ENCODE measurements at regions not wholly inside any gene's neighbourhood (a gene's known extent, or its start where the extent isn't known, plus 50 kb on each side); places are given as distances from the start of the nearest gene placed in this dataset.

DNA sequence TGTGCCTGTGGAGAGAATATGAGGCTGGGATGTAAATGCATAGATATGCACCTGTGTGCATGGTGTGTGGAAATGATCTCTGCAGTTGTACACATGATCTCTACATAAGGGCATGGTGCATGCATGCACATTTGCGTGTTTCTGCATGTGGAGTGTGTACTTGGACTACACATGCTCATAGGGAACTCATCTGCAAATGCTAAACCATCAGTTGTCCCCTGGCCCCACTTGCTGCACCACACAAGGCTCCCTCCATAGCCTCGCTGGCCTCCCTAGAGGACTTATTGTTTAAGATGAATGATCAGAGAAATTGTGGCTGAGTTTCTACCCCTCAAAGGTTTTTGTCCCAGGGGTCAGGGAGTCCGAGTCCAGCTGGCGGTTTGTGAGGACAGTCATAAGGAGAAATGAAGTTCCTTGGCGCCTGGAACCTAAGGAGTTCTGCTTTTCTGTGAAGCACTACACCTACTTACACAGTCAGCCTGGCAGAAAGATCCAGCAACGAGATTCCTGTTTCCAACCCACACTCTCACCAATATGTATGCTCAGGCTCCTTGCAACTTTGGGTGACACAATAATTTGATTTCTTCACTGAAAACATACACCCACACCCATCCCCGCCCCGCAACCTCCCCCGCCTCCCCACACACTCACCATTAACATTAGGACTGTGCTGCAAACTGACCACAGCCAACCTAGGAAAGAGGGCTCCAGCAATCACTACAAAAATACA lies 79.9 kb upstream of the CPEB4 start:
- no peak for DNase-seq

DNA sequence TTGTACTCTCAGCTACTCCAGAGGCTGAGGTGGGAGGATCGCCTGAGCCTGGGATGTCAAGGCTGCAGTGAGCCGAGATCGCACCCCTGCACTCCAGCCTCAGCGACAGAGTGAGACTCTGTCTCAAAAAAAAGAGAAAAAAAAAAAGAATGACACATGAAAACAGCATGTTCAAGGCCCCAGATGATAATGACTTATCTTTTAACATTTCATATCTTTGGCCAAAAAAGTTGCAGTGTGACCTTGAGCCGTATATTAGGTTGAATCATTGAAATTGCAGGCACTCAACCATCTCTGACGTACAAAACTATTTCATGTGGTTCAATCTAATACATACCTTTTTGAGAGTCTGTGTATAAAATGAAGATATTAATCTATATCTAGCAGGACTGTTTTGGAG lies 79.1 kb upstream of the CPEB4 start:
- DNase-seq: no peak

DNA sequence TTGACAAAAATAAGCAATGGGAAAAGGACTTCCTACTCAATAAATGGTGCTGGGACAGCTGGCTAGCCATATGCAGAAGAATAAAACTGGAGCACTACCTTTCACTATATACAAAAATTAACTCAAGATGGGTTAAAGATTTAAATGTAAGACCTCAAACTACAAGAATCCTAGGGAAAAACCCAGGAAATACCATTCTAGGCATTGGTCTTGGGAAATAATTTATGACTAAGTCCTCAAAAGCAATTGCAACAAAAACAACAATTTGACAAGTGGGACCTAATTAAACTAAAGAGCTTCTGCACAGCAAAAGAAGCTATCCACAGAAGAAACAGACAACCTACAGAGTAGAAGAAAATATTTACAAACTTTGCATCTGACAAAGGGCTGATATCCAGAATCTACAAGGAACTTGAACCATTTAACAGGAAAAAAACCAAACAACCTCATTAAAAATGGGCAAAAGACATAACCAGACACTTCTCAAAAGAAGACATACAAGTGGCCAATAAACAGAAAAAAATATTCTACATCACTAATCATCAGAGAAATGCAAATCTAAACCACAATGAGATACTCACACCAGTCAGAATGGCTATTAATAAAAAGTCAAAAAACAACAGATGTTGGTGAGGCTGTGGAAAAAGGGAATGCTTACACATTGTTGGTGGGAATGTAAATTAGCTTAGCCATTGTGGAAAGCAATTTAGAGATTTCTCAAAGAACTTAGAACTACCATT lies 75.2 kb upstream of the CPEB4 start:
- no peak for DNase-seq

DNA sequence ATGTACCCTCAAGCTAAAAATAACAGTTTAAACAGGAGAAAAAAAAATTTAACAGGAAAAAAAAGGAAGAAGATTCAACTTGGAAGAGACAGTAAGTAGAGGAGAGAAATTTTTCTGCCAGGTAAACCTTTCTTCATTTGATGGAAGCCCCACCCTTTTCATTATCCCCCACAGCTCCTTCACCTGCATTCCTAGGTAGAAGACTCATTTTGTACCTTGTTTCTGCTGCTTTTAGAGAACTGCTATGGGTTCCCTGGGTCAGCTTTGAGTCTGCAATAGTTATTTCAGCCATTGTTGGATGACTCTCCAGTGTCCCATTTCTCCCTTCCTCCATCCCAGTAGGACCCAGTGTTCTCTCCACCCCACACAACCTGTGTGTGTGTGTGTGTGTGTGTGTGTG lies 74.1 kb upstream of the CPEB4 start:
- no peak for DNase-seq

DNA sequence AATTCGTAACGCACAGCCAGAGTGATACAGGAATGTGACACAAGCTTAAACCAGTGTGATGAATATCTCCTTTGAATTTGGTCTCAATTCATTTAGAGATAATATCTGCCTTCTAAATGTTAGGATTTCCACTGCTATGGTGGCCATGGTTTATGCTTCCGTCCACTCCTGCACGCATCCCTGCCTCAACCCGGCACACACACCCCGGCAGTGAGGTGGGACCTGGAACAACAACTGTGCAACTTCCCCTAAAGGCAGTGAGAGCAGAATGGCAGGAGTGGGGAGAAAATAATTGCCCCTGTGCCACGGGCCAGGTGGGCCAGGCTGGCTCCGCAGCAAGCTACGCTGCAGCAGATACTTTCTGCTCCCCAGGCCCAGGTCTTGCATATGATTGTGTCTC lies 72.6 kb upstream of the CPEB4 start:
- no peak for DNase-seq

DNA sequence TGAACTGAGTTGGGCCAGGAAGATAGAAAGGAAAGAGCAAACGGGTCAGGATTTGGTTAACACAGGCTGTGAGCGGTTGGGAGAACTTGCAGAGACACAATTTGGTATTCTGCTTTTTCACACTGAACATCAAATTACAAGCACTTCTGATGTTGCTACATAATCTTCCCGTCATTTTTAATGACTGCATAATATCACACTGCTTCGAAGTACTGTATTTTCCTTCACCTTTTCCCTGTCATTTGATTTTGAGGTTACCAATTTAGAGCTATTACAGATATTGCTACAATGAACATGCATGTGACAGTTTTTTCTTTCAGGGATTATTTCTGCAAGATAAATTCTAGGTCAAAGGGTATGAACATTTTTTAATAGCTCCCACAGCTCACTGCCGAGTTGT lies 71.4 kb upstream of the CPEB4 start:
- DNase-seq: no peak

DNA sequence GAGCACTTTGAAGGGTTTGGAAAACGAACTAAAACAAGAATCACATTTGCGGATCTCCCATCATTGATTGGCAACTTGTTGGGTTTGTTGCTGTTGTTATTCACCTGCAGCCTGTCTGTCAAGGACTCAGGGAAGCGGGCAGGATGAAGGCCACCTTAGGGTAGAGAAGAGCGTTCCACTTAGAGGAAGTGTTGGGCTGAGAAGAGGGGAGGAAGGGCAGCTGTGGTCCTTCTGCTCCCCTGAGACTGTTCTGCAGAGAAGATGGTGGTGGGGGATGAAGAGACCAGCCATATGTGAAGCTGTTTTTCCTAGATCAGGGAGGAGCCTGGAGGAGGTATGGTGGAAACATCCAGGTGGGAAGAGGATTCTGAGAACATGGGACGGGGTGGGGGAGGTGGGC lies 70.6 kb upstream of the CPEB4 start:
- no peak for DNase-seq

DNA sequence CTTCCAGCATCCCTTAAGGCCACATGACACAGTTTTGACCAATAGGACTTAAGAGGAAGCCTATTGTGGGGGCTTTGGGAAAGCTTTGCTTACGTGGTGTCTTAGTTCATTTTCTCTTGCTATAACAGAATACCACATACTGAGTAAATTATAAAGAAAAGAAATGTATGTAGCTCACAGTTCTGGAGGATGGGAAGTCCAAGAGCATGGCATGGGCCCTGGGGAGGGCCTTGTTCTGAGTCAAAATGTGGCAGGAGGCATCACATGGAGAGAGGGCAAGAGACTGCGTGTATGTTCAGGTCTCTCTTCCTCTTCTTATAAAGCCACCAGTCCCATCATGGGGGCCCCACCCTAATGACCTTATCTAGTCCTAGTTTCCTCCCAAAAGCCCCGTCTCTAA lies 68.6 kb upstream of the CPEB4 start:
- DNase-seq: no peak

DNA sequence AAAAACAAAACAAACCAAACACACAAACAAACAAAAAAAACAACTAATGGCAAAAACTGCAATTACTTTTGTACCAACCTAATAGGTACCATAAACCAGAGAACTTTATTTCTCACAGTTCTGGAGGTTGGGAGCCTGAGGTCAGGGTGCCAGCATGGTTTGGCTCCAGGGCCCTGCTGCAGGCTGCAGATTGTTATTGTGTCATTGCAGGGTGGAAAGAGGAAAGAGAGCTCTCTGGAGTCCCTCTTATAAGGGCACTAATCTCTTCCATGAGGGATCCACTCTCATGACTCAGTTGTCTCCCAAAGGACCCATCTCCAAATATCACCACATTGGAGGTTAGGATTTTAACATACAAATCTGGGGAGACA lies 64.9 kb upstream of the CPEB4 start:
- no peak for DNase-seq

DNA sequence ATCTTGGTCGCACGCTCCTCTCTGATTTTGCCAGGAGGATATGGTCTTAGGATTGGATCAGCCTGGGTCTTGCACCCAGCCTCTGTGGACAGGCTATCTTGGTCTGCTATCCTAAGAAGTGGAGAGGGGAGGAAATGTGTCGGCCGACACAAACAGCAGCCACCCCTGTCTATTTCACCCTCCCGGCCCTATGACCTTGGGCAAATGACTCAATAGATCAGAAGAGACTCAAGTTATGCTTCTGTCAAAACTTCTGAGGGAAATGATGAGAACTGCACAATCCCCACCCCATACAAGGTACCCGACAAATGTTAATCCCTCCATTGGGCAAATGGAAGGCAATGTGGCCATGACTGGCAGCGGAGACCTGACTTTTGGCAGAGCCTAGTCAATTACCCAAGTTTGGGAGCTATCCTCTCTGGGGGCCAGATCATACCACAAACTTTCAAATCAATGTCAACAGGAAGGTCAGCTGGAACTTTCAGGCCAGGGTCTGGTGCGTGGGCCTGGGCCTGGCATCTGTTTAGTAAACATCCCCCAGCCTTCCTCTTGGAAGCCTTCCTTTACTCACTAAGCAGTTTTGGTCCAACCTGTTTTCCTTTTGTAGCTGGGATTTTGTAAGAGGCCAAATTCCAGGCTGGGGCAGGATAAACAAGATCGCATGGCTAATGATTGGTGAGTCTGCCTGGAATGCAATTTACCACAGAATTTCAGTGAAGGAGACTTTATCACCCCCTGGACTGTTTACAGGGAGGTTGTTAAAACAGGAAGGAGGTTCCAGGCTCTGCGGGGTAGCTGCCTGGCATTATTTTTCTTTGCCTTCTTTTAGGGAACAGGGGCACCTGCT lies 64.2 kb upstream of the CPEB4 start:
- DNase-seq: no peak

DNA sequence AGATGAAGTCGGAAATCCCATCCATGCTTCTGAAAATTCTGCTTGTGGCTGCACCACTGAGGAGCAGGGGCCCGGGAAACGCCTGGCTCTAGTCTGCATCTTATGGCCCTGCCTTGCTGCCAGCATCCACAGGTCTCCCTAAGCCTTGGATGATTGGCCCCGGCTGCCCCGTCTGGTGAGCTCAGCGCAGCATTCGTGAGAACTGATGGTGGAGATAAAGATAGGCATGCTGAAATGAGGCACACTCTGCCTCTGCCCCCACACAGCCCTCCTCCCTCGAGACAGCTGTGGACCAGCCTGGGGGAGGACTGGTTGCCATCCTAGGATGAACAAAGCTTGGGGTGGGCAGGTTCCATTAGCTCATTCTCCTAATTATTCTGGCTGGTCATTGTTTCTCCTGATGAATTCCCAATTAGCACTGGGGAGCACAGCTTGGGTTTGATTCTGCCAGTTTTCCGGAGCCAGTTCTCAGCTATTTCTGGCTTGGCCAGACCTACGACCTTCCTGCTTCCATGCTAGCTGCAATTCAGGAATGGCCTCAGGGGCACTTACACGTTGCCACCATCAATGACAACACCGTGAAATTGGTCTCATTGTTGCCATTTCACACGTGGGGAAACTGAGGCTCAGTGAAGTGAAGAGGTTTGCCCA lies 62.8 kb upstream of the CPEB4 start:
- no peak for DNase-seq

DNA sequence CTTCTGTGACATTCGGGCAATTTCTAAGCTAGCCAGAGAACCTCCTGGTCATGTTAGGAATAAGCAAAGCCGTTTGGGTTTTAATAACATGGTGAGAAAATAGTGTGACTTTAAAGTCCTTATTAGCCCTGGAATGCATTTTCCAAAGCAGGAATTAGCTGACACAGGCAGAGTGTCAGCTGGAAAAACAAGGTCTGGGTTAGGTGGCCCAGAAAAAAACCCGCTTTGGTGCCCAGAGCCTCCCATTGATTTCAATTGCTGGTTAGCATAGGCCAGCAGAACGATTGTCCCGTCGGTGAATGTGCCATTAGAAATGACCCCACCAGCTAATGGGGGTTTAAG lies 62.1 kb upstream of the CPEB4 start:
- no peak for DNase-seq

DNA sequence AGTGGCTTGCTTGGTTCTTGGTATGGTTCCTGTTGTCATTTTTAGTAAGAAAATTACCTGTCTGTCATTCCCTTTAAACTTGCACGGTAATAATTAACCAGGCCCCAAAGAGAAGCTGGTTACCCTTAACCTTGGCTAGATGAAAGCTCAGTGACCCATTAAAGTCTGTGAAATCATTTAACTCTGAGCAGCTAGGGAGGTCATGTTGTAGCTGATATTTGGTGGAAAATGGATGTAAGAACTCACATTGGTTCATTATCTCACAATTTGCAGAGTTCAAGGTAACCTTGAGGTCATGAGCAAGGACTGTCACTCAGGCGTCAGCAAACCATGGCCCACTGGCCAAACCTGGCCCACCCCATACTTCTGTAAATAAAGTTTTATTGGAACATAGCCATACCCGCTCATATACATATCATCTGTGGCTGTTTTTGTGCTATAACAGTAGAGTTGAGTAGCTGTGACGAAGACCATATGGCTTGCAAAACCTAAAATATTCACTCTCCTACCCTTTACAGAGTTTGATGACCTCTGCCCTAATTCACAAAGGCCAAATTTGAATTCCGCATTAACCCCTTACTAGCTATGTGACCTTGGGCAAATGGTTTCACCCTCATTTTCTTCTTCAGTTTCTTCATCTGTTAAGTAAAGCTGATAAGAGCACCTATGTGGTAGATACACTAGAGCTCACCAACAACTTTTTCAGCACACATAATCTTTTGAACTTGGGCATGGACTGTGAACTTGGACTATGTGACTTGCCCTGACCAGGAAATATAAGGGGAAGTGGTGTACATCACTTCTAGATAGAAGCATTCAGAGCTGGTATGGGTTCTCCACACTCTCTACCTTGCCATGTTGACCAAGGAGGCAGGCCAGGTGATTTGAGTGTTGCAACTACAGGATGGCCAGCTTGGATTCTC lies 61.5 kb upstream of the CPEB4 start:
- DNase-seq: no peak

DNA sequence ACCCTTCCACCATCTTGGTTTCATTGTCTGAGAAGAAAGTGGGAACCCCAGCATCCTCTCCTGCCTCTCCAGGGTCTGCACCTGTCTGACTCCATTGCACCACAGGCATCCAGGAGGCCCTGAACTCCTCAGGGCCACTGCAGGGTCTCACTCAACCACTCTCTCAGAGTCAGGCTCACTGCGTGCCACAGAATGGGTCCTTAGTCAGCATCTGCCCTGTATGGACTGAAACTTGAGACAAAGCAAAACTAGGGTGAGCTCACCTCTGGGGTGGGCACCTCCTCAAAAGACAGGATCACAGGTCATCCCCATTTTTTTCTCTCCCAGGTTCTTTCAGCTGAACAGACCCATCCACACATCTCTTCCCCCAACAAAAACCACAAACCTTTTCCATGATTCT lies 59.2 kb upstream of the CPEB4 start:
- no peak for DNase-seq

DNA sequence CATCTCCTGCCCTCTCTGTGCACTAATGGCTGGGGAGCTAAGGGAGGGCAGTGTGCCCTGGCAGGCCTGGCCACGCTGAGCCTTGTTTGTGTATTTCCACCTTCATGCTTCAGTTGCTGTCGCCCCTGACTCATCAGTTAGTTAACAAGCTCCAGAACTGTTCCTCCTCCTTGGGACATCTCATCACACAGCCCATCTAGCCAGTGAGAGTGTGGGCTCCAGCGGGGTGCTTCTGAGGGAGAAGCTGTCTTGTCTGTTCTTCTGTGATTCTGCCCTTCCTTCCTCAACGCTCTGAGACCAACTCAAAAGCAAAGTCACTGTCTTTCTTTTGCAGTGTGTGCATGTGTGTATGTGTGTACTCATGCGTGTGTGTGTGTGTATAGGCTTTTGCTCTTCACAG lies 58.3 kb upstream of the CPEB4 start:
- DNase-seq: no peak

DNA sequence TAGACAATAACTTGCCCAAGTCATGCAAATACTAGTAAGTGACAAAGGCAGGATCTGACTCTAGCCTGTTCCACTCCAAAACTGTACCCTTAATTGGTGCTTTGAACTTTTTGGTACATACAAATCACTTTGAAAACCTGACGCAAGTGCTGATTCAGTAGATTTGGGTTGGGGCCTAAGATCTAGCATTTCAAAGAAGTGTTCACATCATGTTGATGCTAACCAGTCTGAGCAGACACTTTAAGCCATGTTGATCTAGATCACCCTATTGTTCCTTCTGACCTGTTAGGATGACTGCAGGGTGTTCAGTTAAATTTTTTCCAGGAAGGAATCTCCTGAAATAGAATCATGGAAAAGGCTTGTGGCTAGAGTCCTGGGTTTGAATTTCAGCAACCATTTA lies 57.7 kb upstream of the CPEB4 start:
- DNase-seq: no peak

DNA sequence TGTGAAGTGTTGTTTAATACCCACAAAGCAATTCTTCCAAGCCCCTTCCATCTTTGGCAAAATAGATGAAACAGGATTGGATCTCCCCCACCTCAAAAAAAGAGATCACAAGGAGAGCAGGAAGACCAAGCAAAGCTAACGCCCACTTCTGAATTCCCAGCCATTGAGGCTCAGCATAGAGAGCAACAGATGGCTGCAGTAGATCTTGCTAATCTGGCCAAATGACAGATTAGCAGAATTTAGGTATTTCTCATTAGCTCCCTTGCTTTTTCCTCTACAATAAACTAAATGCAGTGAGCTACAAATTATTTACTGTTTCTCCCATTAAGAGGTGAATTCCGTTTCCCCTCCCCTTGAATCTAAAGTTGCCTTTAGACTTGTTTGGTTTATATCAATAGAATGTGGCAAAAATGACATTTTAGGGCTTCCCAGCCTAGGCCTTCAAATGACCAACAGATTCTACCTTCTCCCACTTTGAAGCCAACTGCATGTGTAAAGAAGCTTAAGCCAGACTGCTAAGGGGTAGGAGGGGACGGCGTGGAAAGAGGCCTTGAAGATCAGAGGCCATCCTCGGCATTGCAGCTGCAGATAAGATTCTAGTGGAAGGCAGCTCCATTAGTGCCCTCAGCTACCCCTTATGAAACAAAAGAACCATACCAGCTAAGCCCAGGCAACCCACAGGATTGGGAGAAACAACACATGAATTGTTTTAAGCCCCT lies 56.8 kb upstream of the CPEB4 start:
- DNase-seq: no peak

DNA sequence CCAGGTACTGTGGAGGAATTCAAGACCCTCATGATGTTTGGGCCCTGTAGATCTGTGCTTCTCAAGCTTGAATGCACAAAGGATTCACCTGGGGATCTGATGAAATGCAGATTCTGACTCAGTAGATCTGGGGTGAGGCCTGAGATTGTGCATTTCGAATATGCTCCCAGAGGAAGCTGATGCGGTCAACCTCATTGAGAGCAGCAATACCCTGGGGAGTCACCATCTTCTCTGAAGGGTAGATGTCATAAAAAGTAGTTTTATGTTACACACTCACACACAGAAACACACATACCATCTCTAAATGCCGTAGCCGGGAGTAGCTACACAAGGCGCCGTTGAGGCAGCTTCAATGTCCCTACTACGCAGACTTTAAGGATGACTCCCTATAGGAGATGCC lies 55.8 kb upstream of the CPEB4 start:
- DNase-seq: no peak

DNA sequence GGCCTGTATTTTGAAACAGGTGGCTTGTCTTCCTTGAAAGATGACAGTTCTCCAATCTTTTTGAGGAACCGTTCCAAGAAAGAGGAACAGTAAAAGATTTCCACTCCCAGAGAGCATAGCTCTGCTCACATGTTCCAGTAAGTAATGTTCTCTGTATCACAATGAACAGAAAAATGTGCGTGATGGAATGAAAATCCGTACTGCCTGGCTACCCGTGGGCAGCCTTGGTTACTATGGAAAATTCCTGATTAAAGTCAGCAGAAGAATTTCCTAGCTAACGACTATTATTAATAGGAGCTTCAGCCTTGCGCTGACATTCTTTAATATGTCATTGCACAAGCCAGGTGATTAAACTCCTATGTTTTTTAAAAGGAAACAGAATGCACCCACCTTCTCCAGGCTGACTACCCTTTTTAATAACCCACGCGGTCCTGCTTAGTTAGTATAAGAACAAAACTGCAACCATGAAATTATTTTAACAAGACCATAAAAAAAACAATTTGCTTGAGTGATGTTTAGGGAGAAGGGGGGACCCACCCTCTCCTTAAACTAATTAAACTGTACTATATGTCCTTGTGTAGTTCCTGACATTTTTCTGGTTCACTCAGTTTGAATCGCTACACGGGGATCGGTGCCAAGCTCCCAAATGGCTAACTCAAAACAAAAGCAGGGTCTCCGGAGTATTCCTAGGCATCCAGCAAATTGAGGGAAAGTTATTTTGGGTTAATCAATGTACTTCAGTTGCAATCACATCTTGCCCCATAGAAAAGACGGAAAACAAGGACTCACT lies 54.8 kb upstream of the CPEB4 start:
- DNase-seq: no peak

DNA sequence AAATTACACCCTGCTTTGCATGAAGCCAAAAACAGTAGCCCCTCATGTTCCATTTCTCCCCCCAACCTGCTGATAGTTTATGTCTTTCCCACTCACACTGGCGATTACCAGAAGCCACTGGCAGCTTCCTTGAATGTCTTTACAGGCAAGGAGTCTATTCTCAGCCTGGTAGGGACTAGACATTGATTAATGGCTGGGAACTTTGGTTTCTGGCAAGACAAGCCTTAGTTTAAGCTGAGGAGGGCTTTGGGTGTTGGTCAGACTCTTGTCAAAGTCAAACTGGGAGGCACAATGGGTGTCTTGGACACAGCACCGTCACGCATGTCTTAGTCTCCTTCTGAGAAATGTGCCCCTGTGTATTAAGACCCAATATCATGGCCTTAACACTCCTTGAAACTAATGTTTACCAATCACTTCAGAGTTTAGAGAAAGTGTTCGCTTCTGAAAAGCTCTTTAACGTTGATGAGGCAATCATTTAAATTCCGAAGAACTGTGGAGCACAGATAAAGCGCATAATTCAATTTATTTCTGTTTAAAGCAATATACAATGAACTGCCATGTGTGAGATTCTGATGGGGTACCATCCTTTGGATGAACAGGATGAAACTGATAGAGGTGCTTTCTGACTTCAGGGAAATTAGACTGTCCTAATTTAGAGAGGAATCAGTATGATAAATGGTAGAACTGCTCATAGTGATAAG lies 53.9 kb upstream of the CPEB4 start:
- DNase-seq: no peak
